ENCODE measurements at regions not wholly inside any gene's neighbourhood (a gene's known extent, or its start where the extent isn't known, plus 50 kb on each side); places are given as distances from the start of the nearest gene placed in this dataset.
"Not testable (repeated sequence)": the region's sequence is repeated elsewhere in the genome, so short reads cannot be mapped to it uniquely, and the experiment has no call there.

DNA sequence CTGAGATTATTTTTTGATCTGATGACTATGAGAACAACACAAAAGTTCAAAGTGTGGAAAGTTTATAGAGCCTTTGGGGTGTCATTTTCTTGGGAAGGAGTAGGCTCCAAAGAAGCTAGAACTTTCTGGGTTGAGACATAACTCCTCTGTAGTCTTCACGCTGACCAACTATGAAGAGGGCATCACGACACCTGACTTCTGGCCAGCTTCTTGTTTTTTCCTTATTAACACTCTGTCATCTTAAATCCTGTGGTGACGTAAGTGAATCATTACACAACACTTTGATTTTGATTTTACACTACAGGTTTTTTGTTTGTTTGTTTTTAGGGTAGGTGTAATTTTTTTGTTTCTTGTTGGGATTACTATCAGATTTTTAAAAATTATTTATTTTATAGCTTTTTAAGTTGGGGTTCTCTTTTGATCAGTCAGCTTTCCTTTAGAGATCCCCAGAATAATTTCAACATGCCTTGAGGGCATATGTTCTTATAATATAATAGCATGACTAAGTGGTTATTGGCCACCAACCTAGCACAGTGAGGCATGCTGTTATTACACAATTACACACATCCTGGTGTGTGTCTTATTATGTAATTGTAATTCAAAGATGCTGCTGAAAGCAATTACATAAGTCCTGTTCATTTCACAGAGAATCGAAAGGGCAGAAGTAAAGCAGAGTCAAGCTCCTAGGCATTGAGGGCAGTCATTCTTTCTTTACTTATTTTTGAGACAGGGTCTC lies 281.6 kb upstream of the NOTCH2NLA start:
- not testable (repeated sequence) for DNase-seq (ENCODE audit: low spot score)

DNA sequence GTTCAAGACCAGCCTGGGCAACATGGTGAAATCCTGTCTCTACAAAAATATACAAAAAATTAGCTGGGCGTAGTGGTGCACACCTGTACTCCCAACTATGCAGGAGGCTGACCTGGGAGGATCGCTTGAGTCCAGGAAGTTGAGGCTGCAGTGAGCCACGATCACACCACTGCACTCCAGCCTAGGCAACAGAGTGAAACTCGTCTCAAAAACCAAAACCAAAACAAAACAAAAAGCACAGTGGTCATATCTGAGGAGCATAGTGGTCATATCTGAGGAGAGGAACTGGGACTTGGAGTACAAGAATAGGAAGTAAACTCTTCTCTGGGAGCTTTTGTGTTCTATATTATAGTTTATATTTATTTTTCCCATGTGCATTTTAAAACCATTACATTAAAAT lies 275.3 kb upstream of the NOTCH2NLA start:
- not testable (repeated sequence) for DNase-seq (ENCODE audit: low spot score)

DNA sequence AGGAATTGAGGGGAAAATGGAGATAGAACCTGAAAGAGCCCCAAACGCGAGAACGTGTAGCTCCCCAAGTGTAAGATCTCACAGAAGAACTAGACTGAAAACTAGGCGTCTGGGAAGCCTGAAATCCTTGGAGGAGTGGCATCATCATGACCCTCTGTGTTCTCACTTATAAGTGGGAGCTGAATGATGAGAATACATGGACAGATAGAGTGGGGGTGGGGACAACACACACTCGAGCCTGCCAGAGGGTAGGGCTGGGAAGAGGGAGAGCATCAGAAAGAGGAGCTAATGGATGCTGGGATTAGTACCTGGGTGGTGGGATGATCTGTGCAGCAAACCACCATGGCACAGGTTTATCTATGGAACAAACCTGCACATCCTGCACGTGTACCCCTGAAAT lies 258.7 kb upstream of the NOTCH2NLA start:
- DNase-seq (ENCODE audit: low spot score): not testable (repeated sequence)

DNA sequence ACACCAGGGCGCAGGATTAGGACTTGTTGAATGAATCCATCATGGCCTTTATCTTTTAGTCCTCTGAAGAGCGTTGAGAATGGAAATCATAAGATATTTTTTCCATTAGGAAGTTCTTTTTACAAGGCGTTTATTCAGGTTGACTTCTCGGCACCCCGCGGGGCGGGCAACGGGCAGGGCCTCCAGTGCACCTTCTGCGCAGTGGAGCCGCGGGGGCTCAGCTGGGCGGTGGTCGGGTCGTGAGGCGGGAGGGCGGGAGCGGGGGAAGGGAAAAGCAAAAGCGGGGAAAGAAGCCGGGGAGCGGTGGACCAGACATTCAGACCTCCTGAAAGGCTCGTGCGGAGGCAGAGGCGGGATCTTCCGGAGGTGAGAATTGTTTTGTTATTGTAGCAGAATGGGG lies 258.3 kb upstream of the NOTCH2NLA start:
- not testable (repeated sequence) for DNase-seq (ENCODE audit: low spot score)

DNA sequence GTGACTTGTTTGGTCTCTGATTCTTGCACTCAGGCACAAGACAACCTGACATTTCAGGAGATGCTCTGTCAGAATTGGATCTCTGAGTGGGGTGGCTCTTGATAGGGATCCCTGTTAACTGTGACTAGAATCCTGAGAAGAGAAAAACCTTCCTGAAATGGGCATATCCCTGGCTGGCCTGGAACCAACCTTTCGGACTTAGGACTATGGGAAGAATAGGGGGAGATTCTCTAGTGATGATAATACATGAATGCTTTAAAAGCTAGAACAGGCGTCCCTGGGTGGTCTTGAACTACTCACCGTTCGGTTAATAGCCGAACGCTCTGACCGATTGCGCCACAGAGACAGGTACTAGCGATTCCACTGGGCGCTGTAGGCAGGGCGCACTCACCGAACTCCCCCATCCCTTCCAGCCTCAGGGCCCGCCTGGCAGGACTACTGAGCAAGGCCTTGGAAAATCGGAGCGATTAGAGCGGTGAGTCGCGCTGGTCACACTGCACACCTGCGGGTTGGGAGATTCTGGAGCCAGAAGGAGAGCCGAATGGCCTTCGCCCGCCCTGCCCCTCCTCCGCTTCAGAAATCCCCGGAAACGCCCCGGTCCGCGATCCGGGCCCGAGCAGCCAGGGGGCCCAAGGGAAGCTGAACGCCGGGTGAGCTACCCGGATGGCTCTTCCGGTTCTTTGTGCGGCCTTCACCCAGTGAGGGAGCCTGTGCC lies 257.6 kb upstream of the NOTCH2NLA start:
- not testable (repeated sequence) for DNase-seq (ENCODE audit: low spot score)

DNA sequence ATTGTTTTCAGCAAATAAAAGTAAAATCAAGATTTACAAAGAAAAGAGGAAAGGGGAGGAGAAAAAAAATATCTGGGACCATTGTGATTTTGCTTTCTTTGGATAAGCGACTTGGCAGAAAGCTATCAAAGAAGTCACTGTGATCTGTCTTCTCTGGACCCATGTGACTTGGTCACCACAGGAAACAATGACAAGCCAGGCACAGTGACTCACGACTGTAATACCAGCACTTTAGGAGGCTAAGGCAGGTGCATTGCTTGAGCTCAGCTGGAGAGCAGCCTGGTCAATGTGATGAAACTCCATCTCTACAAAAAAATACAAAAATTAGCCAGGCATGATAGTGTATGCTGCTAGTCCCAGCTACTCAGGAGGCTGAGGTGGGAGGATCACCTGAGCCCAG lies 255.4 kb upstream of the NOTCH2NLA start:
- not testable (repeated sequence) for DNase-seq (ENCODE audit: low spot score)

DNA sequence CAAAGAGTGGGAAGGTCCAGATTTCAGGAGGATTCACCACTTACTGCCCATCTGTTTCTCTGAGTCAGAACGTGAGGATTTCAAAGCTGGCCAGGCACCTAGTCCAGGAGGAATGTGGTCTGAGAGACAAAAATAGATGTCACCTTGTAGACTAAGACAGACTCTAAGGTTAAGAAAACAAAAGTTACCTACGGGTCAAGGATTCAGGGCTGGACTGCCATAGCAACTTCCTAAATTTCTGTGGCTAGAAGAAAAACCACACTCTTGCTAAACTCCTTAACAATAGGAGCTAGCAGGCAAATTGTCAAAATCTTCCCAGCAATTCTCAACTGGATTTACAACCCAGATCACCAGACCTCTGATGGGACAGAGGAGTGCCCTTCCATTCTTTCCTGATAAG lies 250.4 kb upstream of the NOTCH2NLA start:
- not testable (repeated sequence) for DNase-seq (ENCODE audit: low spot score)

DNA sequence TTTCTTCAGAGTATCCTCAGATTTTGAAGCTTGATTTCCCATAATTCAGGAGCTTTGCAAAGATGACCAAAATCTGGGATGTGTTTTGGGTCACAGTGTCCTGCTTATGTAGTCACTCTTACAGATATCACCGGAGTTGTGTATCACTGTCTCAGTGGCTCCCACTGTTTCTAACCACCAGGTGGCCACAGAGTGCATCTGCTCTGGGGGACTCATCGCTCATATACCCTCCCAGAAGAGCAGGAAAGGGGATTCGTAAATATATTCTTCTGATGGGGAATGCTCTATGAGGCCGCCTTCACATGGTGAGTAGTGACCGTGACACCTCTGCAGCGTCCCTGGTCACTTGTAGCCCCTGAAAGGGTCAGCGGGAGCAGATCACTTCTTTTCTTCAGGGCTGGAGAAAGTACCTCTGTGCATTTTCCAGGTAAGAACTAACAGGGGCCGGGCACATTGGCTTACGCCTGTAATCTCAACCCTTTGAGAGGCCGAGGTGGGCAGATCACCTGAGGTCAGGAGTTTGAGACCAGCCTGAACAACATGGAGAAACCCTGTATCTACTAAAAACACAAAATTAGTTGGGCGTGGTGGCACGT lies 249.4 kb upstream of the NOTCH2NLA start:
- peak; percentile 8 for DNase-seq (ENCODE audit: low spot score)
- TF ChIP-seq, protein P1, sequence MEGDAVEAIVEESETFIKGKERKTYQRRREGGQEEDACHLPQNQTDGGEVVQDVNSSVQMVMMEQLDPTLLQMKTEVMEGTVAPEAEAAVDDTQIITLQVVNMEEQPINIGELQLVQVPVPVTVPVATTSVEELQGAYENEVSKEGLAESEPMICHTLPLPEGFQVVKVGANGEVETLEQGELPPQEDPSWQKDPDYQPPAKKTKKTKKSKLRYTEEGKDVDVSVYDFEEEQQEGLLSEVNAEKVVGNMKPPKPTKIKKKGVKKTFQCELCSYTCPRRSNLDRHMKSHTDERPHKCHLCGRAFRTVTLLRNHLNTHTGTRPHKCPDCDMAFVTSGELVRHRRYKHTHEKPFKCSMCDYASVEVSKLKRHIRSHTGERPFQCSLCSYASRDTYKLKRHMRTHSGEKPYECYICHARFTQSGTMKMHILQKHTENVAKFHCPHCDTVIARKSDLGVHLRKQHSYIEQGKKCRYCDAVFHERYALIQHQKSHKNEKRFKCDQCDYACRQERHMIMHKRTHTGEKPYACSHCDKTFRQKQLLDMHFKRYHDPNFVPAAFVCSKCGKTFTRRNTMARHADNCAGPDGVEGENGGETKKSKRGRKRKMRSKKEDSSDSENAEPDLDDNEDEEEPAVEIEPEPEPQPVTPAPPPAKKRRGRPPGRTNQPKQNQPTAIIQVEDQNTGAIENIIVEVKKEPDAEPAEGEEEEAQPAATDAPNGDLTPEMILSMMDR (IDR thresholded peaks at IDR 0.05; ENCODE audit: extremely low read depth, missing control alignments): peak; percentile 27

DNA sequence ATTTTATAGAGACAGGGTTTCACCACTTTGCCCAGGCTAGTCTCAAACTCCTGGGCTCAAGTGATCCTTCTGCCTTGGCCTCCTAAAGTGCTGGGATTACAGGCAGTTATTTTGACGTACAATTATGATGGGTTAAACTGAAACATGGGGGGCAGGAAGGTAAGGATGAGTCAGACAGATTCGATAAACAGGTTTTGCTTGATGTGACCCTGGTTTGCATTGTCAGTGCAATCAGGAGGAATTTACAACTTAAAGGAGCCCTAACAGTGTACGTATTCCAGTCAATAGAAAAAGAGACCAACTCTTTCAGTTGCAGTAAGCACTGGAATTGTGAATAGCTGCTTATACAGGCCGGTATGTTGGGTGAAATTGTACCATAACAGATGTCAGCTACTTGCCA lies 246.3 kb upstream of the NOTCH2NLA start:
- not testable (repeated sequence) for DNase-seq (ENCODE audit: low spot score)

DNA sequence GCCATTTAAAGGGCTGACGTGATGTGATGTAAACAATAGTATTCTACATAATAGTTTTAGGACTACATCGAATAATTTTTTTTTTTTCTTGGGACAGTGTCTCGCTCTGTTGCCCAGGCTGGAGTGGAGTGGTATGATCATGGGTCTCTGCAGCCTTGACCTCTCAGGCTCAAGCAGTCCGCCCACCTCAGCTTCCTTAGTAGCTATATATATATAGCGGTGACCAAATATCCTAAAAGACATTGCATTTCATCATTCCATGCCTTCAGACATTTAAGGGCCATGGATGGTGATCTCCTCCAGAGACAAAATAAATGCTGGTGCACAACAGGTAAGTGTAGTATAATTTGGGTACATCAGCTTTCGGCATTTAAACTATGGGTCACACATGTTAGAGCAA lies 245.4 kb upstream of the NOTCH2NLA start:
- not testable (repeated sequence) for DNase-seq (ENCODE audit: low spot score)

DNA sequence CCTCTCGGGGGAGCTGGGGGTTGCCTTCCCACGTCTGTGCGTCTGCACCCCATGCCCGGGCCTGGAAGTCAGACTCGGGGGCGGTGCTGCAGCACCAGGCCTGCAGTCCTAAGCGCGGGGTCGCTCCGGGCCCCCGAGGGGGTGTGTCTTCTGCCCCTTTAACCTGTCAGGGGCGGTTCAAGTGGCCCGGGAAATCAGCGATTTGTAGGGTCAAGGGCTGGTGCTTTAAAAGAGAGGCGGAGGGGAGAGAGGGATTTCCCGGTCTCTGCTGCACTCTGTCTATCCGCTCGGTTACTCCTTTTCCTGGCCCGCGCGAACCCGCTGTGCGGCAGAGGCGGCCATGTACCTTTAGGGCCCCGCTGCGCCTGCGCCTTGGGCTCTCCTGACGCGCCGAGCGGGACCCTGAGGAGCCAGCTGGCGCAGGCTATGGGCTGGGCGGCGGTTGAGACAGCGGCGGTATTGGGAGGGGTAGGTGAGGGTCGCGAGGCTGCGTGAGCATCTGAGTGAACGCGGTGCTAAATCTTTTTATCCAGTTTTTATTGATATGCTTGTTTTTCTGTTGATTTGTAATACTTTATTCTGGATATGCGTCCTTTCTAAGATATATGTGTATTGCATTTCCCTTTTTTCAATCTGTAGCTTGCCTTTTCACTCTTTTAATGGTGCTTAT lies 243.5 kb upstream of the NOTCH2NLA start:
- DNase-seq (ENCODE audit: low spot score): not testable (repeated sequence)

DNA sequence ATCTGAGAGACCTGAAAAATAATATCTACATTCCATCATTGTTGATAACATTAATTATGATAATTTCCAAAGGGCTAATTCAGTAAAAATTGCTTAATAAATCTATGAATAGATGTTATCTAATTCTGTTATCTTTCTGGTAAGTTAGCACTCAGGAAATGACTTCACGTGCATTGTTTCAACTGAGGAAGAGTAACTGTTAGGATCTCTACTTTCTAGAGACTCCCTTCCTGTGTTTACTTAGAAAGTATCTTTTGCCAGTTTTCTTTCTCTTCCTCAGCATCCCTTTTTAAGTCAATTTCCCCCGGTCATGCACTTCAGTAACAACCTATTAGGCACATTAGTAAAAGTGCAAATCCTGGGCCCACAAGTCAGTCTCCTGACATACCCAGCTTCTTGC lies 231.1 kb upstream of the NOTCH2NLA start:
- DNase-seq (ENCODE audit: low spot score): not testable (repeated sequence)

DNA sequence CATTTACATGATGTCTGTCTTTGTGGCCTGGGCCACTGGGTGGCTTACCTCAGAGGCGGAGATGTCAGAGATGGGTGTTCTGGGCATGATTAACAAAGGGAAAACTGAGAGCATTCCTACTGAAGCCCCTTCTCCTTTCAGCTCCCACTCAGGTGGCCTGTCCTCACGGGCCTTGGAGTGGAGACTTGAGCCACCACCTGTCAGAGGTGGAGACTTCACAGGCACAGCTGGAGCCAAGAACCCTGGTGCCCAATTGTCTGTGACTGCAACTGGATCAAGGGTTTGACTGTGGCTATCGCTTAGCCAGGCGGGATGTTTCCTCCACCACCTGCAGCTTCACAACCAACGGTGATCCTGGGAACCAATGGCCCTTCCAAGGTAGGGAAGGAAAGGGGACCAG lies 230.5 kb upstream of the NOTCH2NLA start:
- DNase-seq (ENCODE audit: low spot score): not testable (repeated sequence)

DNA sequence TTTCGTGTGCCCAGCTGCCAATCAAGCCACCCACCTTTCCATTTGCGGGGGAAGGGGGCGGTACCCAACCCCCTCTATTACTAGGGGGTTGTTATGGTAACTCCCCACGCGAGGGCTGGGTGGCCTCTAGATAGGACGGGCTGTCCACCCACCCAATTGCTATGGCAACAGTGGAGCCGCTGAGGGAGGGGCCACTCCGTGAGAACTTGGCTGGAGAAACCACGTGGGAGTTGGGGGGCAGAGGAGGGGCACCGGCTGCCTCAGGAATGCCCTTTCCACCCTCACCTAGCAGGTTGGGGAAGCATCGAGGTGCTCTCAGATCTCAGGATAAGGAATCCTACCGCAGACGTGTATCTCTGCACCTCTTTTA lies 220.0 kb upstream of the NOTCH2NLA start:
- DNase-seq (ENCODE audit: low spot score): not testable (repeated sequence)

DNA sequence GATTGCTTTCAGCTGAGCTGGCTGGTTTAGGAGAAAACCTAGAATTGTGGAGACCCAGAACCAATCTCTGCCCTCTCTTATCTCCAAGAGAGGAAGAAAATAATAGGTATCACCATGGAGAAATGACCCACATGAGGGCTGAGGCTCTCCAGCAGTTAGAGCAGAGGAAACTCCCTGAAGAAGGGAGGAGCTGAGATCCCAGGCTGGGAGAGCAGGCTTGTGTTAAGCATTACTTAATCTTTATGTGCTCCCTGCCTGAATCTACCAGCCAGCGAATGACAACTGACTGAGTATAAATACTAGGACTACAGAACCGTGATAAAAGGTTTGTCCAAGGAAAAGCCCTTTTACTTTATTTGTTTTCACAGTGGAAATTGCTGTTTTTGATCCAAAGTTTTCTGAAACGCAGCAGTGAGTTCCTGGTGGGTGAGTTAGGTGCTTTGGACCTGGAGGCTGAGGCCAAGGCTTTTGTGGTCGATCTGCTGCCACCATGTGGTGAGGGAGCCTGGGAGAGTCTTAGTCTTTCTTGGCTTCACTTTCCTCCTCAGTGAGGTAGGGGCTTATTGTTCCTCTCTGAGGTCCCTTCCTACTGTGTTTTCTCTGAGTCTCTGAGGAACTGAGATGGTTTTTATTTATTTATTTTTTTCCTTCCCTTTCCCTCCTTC lies 219.5 kb upstream of the NOTCH2NLA start:
- DNase-seq (ENCODE audit: low spot score): not testable (repeated sequence)

DNA sequence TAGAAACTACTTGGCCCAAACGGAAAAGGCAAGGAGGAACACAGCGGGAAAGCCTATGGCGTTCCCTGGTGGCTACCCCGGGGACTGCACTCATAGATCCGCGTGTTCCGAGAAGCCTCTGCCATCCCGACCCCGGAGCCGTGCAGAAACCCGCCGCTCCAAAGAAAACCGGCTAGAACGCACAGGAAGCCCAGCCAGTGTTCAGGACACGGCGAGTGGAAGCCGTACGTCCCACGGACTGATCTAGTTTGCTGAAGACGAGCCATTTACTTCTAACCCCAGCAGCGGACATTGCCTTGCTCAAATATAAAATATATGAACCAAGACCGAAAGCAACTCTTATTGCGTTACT lies 215.0 kb upstream of the NOTCH2NLA start:
- not testable (repeated sequence) for DNase-seq (ENCODE audit: low spot score)

DNA sequence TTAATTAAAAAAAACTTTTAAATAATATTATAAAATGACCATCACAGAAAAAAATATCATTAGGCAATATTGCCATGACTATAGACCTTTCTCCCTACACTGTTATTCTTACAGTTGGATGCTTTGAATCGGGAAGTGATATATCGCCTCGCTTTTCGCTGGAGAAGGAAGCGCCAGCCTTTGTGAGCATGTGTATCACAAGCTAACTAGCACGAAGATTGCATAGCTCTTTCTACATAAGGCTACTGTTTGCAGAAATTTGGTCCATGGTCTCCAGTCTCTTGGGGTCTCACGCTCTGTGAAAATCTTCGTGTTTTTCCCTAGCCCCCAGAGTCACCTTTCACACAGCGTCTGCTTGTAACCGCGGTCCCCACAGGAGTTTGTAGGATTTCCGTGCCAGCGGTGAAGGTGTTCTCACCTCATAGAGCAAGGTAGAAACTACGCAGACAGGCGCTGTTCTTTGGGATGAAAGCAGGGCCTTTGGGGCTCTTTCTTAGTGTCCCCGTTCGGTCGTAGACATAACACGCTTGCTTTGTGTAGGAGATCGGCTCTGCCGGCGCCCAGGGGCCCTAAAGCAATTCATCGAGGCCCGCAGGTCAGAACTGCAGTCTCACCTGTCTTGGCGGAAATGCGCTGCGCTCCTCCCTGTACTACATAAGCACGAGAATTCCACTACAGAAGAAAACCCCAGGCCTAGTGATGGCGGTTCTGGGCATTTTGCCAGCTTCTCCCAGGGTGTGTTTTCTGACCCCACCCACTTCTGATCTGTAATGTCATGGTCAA lies 214.5 kb upstream of the NOTCH2NLA start:
- not testable (repeated sequence) for DNase-seq (ENCODE audit: low spot score)

DNA sequence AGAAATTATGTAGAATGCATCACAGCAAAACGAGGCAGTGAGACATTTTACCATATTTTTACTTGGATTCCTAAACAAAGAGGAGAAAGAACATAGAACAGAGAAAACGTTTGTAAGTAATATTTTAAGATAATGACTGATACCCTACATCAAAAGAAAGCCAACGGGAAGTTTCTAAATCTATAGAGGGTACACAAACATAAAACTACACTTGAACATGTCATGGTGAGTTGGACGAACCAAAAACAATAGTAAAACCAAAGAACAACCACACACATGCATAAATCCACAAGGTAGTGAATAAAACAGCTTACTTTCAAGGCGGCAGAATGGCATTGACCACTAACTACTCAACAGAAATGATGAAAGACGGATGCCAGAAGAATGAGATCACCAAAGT lies 209.7 kb upstream of the NOTCH2NLA start:
- not testable (repeated sequence) for DNase-seq (ENCODE audit: low spot score)

DNA sequence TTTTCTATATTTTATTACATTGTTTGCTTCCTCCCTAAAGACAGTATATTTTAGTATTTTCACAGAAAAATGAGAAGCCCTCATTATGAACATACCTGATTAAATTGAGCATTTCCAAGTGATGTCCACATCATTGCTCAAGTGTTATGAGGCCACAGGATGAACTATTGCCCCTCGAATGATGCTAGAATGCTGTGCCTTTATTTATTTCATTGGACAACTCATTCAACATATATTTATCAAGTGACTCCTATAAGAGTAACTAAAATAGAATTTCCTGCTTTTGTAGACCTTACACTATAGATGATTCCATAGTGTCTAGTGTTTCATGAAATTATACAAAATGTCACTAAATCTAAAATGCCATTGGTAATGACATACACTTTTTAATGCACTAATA lies 187.8 kb upstream of the NOTCH2NLA start:
- DNase-seq (ENCODE audit: low spot score): not testable (repeated sequence)
